ENCODE measurements at regions not wholly inside any gene's neighbourhood (a gene's known extent, or its start where the extent isn't known, plus 50 kb on each side); places are given as distances from the start of the nearest gene placed in this dataset.

DNA sequence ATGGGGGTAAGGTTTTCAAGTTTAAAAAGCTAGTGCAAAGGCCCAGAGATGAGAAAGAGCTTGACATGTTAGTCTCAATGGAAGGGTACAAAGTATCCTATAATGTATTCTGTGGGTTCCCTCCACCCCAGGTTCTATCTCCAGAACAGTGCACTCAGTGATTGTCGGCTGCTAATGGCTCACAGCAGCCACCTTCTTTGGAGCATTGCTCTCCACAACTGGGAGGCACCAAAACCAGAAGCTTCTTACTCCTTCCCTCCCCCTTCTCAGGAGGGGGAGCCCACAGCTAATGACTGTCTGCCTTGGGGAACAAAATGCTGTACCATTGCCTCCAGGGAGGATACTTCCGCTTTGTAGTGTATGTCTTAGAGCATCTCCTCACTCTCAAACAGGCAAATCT is 439.4 kb upstream of the RBMS3 start:
- Histone ChIP-seq H3K36me3 (ENCODE audit: insufficient read depth, low read length) (no peaks in the 10 kb centered on the region), H3K9me2 (ENCODE audit: low read depth, low read length) (no peaks in the 10 kb centered on the region), H2AFZ (ENCODE audit: low read length) (no peak overlapping the region), H3F3A (ENCODE audit: insufficient read depth, low read length) (no peaks in the 10 kb centered on the region), H3K4me1 (ENCODE audit: insufficient read depth, low read length, severe bottlenecking) (peaks cover 3% of the 10 kb centered on the region), H3K27ac (ENCODE audit: low read depth, low read length, poor library complexity, severe bottlenecking) (no peak overlapping the region), H3K9me3 (ENCODE audit: low read length) (no peaks in the 10 kb centered on the region), H3K9ac (ENCODE audit: low read length) (no peak overlapping the region), H3K79me2 (ENCODE audit: insufficient read depth, low read length) (no peaks in the 10 kb centered on the region), H3K4me3 (ENCODE audit: low read depth, low read length, poor library complexity, severe bottlenecking) (no peak overlapping the region), H3K4me2 (ENCODE audit: low read length) (no peak overlapping the region), H4K20me1 (ENCODE audit: insufficient read depth, low read length) (no peaks in the 10 kb centered on the region), H3K27me3 (ENCODE audit: insufficient read depth, low read length) (no peaks in the 10 kb centered on the region)
- TF ChIP-seq CTCF (IDR thresholded peaks at IDR 0.05; ENCODE audit: low read length) (no peak), EZH2 (IDR thresholded peaks at IDR 0.05; ENCODE audit: borderline replicate concordance, low read length) (no peak)

DNA sequence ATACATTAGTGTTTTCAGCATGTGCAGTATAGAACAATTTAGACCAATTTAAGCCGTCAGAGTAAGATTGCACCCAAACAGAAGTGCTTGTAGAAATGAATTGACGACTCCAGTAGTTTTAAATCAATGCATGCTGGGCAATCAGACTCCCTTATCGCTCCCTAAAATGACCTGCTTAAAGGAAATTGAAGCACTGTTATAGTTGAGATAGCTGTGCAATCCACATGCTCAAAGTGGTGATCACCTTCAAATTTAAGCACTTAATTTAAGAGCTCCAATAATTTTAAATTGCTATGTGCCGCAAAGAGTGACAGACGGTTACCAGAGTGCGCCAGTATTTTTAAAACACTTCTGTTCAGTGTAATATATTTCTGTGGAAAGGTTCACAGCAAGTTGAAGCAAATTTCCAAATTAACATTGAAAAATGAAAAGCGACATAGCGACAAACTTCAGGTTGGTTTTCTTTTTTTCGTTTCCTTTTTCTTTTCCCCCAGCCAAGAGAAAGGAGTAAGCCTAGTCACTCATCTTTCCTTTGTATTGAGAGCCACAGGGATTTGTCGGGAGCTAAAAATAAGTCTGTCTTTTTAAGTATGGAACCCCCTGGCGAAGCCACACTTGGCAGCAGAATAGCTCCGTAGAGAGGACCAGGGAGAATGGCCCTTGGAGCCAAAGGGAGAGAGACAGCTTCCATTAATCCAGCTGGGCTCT is 436.4 kb upstream of the RBMS3 start:
- Histone ChIP-seq H3K4me3 (ENCODE audit: low read depth, low read length, poor library complexity, severe bottlenecking) (no peak overlapping the region), H3K36me3 (ENCODE audit: insufficient read depth, low read length) (no peaks in the 10 kb centered on the region), H4K20me1 (ENCODE audit: insufficient read depth, low read length) (no peaks in the 10 kb centered on the region), H3K9me2 (ENCODE audit: low read depth, low read length) (no peaks in the 10 kb centered on the region), H2AFZ (ENCODE audit: low read length) (no peak overlapping the region), H3K27me3 (ENCODE audit: insufficient read depth, low read length) (no peaks in the 10 kb centered on the region), H3K4me1 (ENCODE audit: insufficient read depth, low read length, severe bottlenecking) (peaks cover 3% of the 10 kb centered on the region), H3K27ac (ENCODE audit: low read depth, low read length, poor library complexity, severe bottlenecking) (no peak overlapping the region), H3K79me2 (ENCODE audit: insufficient read depth, low read length) (no peaks in the 10 kb centered on the region), H3F3A (ENCODE audit: insufficient read depth, low read length) (no peaks in the 10 kb centered on the region), H3K9me3 (ENCODE audit: low read length) (no peaks in the 10 kb centered on the region), H3K4me2 (ENCODE audit: low read length) (no peak overlapping the region), H3K9ac (ENCODE audit: low read length) (no peak overlapping the region)
- no peak for TF ChIP-seq EZH2 (IDR thresholded peaks at IDR 0.05; ENCODE audit: borderline replicate concordance, low read length)
- TF ChIP-seq CTCF (IDR thresholded peaks at IDR 0.05; ENCODE audit: low read length), result no peak

- no peaks in the 10 kb centered on the region for H3K79me2 ChIP-seq (ENCODE audit: insufficient read depth, low read length)
- no peak overlapping the region for H3K4me2 ChIP-seq (ENCODE audit: low read length)
Observed at GRCh38 chr3:28845006-28845324, 435.9 kb upstream of the RBMS3 start.

More at GRCh38 chr3:28845006-28845324, 435.9 kb upstream of the RBMS3 start:
- Histone ChIP-seq H4K20me1 (ENCODE audit: insufficient read depth, low read length) (no peaks in the 10 kb centered on the region), H3K27me3 (ENCODE audit: insufficient read depth, low read length) (no peaks in the 10 kb centered on the region), H3K27ac (ENCODE audit: low read depth, low read length, poor library complexity, severe bottlenecking) (no peak overlapping the region), H3F3A (ENCODE audit: insufficient read depth, low read length) (no peaks in the 10 kb centered on the region), H3K4me1 (ENCODE audit: insufficient read depth, low read length, severe bottlenecking) (peaks cover 3% of the 10 kb centered on the region), H3K36me3 (ENCODE audit: insufficient read depth, low read length) (no peaks in the 10 kb centered on the region), H3K9me3 (ENCODE audit: low read length) (no peaks in the 10 kb centered on the region), H3K9ac (ENCODE audit: low read length) (no peak overlapping the region), H3K4me3 (ENCODE audit: low read depth, low read length, poor library complexity, severe bottlenecking) (no peak overlapping the region), H2AFZ (ENCODE audit: low read length) (no peak overlapping the region), H3K9me2 (ENCODE audit: low read depth, low read length) (no peaks in the 10 kb centered on the region)
- no peak for TF ChIP-seq CTCF (IDR thresholded peaks at IDR 0.05; ENCODE audit: low read length)
- TF ChIP-seq EZH2 (IDR thresholded peaks at IDR 0.05; ENCODE audit: borderline replicate concordance, low read length), result no peak
